Activated naive CD4-positive, alpha-beta T cell treated with anti-CD3 and anti-CD28 coated beads, Interleukin-2, amount 50 U/mL, for 16 hours (primary cell): ENCODE measurements at regions not wholly inside any gene's neighbourhood (a gene's known extent, or its start where the extent isn't known, plus 50 kb on each side); places are given as distances from the start of the nearest gene placed in this dataset.
"Not testable (repeated sequence)": the region's sequence is repeated elsewhere in the genome, so short reads cannot be mapped to it uniquely, and the experiment has no call there.

ENCODE experiments used
- DNase-seq: peaks from one replicate; pipeline ENCODE4 v3.0.0-alpha.2; 2020

DNA sequence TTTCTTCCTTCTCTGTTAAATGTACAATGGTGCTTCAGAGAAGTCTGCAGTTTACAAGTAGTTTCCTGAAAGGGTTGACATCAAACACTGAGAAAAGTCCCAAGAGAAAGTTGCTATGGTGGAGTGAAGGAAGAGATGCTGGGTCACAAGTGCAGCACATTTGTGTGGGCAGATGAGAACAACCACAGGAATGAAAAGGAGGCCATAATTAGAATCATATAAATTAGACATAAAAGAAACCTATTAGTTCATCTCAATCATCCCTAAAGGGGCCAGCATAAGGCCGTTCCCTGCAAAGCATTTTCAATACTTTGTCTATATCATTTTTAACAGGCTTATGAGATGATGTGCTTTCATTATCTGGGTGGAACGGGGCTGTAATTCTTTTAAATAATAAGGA, 359.2 kb downstream of the IRS2 start:
- DNase-seq = no peak

DNA sequence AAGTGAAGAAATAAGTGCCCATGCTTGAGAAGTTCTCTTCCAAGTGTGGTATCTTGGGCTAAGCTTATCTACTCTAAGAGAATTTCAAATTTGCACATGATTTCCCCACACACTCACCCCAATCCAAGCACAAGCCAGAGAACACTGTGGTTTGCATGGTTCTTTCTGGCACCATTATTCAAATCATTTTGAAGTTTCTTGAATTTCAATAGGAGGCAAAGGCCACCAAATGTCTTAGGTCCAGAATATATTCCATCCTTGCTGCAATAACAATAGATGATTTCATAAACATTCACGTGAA, 359.7 kb downstream of the IRS2 start:
- no peak for DNase-seq

DNA sequence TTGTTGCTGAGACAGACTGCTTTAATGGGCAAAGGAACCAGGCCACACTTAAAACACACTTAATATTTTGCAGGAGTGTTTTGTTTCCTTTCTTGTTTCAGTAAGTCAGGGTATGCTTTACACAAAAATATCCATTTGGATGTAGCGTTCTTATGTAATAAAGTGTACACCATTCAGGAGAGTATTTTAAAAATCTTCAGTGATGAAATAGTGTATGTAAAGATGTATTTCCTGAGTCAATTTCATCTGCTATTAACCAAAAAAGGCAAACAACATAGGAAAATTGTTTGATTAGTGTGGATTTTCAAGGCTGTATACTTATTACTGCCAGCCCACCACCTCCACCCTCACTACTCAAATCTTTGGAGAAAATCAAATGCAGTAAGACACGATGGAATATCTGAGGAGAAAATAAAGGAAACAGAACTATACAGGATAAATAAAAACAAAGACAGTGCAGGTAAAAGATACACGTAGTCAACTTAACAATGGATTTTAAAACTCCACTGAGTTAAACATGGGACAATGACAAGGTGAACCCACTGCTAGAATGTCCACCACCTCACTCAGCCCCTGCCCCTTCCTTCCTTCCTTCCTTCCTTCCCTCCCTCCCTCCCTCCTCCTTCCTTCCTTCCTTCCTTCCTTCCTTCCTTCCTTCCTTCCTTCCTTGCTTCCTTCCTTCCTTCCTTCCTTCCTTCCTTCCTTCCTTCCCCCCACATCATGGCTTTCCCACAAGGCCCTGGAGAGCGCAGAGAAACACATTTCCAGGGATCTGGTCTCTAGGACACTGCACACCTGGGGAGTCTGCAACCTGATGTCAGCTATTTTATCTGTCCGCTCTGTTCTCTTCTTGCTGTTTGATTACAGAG, 360.3 kb downstream of the IRS2 start:
- no peak for DNase-seq

DNA sequence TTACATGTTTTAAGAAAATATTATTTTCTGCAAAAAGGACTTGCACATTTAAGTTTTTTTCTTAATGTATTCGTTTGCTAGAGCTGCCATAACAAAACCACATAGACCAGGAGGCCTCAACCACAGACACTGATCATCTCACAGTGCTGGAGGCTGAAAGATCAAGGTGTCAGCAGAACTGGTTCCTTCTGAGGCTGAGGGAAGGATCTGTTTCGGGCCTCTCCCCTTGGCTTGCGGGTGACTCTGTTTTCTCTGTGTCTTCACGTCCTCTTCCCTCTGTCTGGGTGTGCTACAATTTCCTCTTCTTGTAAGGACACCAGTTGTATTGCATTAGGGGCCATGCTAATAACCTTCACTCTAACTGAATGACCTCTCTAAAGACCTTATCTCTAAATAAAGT, 364.2 kb downstream of the IRS2 start:
- no peak for DNase-seq

DNA sequence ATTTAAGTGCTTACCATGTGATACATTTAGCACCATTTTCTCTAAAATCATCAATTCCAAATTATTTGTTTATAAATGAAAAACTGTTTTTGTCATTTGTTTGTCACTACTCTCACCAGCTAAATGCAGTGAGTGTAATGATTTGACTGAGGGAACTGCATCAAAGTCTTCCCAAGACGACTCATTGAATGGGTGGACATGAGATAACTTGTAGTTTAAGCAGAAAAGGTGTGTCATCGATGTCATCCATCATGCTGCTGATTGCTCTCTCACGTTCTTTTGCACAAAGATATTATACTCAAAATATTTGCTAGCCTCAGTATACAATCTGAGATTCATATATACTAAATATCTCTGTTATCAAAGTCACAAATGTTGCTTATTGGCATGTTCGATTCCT, 366.5 kb downstream of the IRS2 start:
- DNase-seq = no peak

DNA sequence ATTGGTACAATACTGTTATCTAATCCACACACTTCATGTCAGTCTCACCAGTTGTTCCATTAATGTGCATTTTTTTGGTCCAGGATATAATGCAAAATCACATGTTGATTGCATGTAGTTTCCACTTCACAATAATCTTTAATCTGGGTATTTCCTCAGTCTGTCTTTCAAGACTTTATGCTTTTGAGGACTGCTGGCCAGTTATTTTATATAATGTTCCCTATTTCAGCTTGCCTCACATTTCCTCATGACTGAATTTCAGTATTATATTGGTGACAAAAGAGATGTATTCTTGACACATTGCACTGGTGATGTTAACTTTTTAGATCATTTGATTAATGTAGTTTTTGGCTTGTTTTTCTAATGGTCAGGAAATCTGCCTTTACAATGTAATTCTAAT, 368.3 kb downstream of the IRS2 start:
- no peak for DNase-seq

DNA sequence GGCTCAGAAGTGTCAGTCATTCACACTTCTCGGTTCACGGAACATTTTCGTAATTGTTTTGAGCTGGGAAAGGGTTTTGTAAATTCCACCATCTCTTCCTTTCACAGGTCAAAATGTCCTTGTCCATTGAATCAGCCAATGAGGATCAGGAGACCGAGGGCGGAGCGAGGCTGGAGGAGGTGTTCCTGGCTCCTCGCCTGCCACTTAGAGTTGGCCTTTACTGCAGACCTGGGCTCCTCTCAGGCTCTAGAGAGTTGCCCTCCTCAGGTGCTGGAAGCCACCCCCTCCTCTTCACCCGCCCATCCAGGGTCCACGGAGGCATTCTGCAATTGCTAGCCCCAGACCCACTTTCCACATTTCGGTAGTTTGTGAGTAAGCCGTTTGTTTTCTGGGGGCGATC, 370.4 kb downstream of the IRS2 start:
- no peak for DNase-seq

DNA sequence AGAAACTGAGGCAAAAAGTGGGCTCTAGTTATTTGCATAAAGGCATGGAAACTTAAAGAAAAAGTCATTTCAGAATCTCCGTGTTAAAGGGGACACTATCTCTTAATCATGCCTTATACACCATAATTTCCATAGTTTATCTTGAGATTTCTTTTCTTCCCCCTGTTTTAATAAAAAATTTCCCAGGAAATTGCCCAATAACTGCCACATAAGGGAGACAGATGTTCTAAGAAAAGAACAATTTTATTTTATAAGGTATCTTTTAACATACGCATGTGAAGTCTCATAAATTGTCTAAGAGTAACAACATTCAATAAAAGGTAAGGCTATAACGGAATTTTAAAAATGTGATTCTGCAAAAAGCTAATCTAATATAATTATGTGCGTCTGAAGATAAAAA, 371.3 kb downstream of the IRS2 start:
- no peak for DNase-seq

DNA sequence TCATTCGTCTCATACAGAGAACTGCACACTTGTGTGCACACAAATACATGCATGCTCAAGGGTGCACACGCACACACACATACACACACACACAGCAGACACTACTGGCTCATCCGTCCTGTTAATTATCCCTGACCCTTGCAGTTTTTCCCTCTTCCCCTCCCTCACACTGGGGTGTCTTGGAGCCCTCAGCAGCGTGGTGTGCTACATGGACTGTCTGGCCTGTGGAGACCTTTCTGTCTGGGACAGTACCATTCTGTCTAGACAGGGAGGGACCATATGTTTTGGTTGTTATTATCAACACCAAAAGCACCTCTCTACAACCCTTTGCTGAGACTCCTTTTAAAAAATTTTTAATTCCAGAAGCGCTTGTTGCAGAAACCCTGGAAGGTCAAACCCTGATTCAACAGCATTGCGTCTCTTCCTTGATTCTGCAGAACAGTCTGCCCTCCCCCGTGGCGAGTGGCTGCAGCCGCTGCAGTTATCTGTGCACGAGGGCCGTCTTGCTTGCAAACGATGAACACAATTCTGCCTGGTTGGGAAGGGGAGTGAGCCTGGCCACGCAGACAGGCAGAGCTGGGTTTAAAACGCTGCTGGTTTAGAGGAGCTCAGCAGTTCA, 374.0 kb downstream of the IRS2 start:
- DNase-seq = no peak

DNA sequence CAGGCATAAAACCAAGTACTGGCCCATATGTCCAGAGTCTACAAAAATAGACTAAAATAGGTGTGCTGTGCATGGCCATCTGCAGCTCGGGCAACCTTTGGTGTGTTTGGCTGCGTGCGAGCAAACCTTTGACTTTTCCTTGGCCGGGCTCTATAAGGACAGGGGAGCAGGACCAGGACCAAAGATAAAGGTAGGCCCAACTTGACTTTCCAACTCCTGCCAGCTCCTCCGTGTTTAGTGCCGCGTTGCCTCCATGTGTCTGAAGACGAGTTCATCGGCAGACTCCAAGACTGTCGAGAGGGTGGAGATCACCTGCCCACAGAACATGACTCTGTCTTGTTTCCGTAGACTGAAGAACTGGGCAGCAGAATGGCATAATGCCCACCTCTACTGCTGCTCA, 375.5 kb downstream of the IRS2 start:
- DNase-seq = no peak

DNA sequence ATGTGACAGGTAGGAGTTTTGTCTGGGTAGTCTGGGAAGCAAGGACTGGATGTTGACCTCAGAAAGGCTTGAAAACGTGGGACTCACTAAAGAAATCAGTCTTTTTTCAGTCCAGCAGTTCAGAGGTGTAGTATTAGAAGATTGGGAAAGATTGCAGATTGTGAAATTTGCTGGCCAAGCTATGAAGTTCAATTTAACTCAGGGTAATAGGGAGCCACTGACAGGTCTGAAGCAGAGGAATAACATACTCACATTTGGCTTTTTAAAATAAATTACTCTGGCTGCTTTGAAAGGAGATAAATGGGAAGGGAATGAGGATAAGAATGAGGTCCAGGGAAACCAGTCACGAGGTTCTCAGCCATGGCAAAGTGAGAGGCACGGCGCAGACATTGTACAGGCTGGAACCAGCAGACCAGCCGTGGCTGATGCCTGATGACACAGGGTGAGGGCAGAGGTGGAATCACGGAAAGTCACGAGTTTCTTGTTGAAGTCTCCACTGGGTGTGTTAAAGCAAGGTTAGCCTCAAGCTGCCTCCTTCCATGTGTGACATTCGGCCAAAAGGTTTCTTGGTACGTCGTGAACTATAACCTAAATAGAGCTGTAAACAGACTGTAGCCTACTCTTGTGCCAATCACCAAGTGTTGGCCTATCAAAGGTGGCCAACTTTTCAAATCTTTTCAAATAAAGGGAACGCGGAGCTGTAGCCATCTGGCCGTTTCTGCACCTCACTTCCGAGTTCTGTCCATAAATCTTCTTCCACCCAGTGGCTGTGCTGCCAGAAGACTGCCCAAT, 377.6 kb downstream of the IRS2 start:
- DNase-seq = no peak

DNA sequence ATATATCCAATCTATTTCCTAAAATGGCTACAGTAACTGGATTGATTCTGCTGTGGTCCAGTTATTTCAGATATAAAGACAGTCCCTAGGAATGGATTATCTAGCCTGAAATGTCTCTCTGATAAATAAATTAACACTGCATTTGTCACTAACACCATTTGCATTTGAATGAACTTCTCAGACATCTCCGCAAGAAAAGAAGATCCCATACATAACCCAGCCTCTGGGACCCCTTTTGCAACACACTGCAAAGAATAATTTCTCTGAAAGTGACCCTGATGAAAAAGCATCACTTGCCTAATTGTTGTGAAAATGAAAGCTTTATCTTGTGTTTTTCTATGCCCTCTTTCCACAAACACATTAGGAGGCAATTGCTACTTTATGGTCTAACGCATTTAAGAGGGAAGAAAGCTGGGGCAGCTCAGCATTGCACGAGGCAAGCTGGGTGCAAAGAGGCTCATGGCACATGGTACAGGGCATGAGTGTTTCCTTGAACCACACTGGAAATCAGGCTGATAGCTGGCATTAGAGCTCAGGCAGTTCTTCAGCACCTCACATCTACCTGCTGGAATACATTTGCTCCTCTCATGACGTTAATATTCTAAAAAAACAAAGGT, 379.9 kb downstream of the IRS2 start:
- DNase-seq = no peak

DNA sequence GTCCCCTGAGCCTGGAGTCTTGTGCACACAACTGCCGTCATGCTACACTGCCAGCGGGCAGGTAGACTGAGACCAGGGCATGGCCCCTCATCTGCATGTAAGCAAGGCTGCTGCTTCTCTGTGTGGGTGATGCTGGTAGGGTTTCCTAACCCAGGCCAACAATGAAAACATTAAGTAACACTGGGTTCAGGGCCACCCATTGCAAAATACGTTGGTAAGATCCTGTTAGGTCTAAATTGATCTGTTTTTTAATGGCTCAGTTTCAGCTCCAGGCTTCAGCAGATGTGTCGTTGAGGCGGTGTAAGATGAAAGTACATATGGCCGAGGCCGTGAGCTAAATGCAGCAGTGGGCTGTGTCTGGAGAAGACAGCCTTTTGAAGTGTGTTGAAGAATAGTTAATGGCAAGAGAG, 383.4 kb downstream of the IRS2 start:
- DNase-seq = no peak

DNA sequence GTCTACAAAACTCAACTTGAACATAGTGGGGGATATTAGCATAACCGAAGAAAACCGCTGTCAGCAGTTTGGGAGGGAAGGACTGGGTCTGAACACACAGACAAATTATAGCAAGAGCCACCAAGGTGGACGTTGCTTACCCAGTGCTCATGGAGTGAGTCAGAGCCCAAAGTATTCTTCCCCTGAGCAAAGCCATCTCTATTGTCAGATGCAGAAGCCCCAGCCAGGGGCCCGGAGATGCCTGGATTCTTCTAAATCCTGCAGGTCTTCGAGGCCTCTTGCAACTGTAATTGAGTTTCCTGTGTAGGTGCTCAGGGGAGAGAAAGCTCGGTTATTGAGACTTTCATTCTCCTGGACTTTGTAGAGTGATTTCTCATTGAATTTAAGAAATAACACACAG, 384.5 kb downstream of the IRS2 start:
- DNase-seq = no peak

DNA sequence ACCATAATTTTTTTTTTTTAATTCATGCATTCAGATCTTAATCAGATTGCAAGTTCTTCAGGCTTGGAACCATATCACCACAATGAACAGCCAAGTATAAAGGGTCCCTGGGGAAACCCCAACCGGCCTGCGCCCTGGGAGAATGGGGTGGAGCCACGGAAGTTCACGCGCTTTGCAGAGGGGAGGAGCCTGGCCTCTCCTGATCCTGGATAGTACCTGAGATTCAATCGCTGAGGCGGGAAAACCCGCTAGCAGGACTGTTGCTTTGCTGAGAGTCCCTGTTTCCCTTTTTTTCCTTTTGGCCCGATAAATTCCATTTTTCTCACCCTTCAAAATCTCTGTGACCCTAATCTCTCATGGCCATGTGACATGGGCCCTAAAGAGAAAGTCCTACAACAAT, 385.1 kb downstream of the IRS2 start:
- no peak for DNase-seq

DNA sequence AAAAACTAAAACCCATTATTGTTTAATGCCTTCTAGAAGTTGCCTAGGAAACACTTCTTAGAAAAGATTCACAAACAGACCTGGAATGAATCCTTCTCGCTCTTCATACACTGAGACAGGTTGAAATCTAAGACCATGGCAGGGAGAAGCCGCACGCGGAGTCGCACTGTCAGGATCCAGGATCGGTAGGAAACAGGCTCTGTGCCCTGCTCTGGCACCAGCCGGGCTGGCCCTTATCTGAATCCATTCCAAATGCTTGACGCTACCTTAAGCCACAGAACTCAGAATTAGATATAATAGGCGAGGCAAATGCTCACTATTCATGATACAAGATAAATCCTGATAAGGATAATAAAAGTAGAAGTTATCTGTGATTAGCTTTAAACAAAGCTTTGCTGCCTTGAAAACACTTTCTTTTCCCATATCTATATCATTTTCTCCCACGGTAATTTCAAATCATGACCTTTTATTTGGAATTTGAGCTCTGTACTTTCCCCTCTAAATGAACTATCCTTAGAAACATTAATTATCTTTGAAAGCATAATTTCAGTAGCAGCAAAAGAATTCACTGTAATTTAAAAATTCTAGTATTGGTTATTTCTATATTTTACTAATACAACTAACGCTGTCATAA, 385.6 kb downstream of the IRS2 start:
- DNase-seq = no peak

DNA sequence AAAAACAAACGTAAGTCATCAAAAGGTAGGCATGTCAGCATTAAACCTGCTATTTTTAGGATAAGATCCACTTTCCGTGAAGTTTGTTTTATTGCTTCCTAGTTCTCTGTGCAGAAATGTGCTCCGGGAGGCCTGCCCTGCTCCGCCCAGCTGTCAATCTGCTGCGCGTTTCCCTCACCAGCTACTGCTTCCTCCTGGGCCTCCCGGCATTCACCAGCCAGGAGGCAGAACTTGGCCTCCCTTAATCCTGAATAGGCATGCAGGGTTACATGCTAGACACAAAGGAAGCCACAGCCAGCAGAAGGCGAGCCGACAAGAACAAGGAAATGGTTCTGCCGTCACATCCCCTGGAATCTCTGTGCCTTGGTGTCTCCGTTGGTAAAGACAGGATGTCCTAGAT, 386.2 kb downstream of the IRS2 start:
- no peak for DNase-seq

DNA sequence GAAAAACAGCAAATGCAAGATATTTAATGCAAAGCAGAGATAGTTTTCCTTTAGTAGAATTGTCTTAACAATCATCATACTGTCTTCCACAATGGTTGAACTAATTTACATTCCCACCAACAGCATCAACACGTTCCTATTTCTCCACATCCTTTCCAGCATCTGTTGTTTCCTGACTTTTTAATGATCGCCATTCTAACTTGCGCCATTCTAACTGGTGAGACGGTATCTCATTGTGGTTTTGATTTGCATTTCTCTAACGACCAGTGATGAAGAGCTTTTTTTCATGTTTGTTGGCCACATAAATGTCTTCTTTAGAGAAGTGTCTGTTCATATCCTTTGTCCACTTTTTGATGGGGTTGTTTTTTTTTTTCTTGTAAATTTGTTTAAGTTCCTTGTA, 388.3 kb downstream of the IRS2 start:
- not testable (repeated sequence) for DNase-seq

DNA sequence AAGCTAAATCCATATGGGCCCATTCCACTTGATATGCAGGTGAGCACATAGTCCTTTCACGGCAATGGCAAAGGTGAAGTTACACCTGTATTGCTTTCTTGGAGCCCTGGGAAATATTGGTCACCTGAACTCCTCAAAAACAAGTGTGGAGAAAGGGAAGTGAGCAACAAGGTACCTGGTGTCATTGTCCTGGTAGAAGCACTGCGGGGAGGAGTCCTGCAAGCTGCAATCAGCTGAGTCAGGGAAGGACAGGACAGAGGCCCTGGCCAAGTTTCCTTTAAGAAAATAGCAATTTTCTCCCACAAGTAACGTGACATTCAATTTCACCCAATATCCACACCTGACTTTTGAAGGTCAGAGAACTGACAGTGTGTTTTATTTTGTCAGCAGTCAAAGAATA, 389.1 kb downstream of the IRS2 start:
- no peak for DNase-seq

DNA sequence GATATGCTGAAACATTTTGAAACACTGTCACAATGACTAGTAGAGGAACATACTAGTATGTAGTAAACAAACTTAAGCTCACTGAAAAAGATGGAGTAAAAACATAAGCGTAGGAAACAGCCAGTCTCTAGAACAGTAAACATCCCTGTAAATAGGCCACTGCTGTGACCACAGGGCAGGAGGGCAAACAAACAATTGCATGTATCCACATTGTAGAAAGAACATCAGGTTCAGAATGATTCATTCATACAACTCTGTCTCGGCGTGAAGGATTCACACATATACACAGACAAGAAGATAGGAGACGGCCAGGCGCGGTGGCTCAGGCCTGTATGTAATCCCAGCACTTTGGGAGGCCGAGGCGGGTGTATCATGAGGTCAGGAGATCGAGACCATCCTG, 390.1 kb downstream of the IRS2 start:
- DNase-seq = no peak

DNA sequence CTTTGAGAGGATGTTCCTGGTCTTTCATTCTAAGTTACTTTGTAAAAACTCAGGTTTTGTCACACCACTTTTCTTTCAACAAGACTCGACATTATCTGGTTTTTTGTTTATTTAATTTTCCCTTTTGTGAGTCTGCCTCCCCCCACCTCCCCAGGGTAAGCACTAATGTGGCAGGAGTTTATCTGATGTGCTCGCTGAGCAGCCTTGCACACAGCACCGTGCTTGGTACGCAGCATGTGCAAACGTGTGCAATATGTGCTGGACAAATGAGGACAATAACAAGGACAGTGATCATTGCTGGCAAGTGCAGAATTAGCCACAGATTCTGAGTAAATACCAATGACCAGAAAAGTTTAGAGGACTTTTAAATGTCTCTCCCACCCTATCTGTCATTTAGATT, 391.4 kb downstream of the IRS2 start:
- DNase-seq = no peak

DNA sequence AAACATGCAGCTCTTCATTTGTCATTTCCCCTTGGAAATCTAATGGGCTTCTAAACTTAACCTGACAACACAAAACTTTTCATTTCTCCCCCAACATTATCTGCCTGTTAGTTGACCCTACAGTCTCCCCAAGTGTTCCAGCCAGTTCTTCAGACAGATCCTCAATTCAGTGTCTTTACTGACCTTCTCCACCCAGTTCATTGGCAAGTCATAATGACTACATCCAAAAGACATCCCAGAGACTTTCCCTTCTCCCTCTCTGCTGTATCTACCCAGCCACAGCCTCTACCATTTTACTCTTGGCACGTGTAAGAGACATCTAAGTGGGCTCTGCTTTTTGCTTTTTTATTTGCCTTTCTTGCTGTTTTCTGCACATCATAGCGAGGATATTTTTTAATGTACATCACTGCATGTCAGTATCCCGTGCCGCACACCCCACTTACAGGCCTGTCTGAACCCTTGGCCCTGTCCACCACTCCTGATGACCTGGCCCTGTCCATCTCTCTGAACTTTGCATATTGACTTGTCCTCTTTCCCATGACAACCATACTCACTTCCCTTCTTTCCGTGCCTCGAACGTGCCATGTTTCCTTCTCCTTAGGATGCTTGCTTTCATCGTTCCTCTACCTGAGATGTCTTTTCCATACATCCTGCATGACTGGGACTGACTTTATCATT, 391.9 kb downstream of the IRS2 start:
- no peak for DNase-seq

DNA sequence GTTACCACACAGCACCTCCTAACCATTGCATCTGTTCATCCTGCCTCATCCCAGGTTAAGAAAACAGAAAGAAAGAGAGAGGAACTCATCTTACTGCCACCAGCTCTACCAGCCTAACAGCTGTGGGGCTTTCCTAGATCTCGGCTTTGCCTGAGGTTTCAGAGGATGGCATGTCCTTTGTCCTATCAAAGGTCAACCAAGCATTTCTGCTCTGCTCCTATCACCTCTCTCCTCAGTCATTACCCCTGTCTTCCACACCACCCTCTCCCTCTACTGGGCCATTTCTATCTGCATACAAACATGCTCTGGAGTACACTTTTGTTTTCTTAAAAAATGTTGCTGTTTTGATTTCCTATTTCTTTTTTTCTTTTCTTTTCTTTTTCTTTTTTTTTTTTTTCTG, 393.3 kb downstream of the IRS2 start:
- DNase-seq = no peak
